GM21515 (cell line): ENCODE measurements at regions not wholly inside any gene's neighbourhood (a gene's known extent, or its start where the extent isn't known, plus 50 kb on each side); places are given as distances from the start of the nearest gene placed in this dataset.
"Not testable (repeated sequence)": the region's sequence is repeated elsewhere in the genome, so short reads cannot be mapped to it uniquely, and the experiment has no call there.

Experiments
- ATAC-seq: cut with Tn5 transposase; IDR thresholded peaks from one replicate; pipeline ENCODE4 v1.9.1; 2021; ENCODE audit not compliant: unreplicated experiment

GRCh38 chr2:208794288-208794975, 387.8 kb downstream of the PTH2R start:
- ATAC-seq: no peak

DNA sequence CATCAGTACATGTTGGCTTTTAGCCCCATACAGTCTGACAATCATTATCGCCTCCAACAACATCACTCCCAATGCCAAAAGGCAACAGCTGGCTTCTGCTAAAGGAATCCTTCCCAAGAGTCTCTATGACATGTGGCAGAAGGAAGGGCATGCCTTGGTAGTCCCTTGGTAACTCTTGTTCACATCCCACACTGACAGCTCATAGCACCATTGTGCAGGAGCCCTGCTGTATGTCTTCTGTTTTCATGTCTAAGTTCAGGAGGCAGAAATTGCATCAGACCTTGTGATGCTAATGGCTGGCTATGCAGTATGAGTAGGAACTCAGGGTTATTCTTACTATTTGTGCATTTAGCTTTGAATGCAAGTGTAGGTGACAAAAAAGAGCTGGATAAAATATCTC, 392.1 kb downstream of the PTH2R start:
- no peak for ATAC-seq

DNA sequence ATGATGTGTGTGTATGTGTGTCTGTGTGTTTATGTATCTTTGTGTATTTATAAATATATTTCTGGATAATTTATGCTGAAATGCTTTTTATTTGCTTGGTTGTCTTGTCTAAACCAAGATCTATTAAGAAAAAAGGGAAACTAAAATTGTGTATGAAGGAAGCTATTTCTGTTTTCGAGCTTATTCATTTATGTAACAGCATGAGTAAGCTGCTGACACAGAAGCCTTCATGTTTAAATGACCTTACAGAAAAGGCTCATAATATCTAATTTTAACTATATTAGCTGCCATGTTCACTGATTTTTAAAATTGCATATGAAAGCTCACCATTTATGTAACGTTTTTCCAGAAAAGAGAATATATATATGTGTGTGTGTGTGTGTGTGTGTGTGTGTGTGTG, 392.8 kb downstream of the PTH2R start:
- no peak for ATAC-seq

GRCh38 chr2:208800887-208801286, 394.3 kb downstream of the PTH2R start:
- ATAC-seq: not testable (repeated sequence)

DNA sequence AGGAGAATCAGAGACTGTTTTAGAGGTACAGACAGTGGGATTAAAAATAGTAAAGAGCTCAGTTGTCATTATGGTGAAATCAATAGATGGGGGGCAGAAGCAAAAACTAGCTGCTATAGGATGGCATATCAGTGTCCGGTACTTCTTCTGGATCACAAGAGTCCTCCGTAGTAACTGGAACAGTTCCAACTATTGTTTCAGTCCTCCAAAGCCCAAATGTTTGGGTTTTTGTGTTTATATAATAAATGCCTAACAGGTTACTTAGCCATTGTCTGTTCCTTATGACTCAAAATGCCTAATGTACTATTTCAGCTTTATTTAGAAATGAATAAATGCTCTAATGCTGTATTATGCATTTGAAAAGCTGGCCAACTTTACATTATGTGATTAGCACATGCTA, 401.2 kb downstream of the PTH2R start:
- ATAC-seq: no peak

DNA sequence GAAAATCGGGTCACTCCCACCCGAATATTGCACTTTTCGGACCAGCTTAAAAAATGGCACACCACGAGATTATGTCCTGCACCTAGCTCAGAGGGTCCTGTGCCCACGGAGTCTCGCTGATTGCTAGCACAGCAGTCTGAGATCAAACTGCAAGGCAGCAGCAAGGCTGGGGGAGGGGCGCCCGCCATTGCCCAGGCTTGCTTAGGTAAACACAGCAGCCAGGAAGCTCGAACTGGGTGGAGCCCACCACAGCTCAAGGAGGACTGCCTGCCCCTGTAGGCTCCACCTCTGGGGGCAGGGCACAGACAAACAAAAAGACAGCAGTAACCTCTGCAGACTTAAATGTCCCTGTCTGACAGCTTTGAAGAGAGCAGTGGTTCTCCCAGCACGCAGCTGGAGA, 405.3 kb downstream of the PTH2R start:
- not testable (repeated sequence) for ATAC-seq

GRCh38 chr2:208819190-208819589, 412.6 kb downstream of the PTH2R start:
- no peak for ATAC-seq

DNA sequence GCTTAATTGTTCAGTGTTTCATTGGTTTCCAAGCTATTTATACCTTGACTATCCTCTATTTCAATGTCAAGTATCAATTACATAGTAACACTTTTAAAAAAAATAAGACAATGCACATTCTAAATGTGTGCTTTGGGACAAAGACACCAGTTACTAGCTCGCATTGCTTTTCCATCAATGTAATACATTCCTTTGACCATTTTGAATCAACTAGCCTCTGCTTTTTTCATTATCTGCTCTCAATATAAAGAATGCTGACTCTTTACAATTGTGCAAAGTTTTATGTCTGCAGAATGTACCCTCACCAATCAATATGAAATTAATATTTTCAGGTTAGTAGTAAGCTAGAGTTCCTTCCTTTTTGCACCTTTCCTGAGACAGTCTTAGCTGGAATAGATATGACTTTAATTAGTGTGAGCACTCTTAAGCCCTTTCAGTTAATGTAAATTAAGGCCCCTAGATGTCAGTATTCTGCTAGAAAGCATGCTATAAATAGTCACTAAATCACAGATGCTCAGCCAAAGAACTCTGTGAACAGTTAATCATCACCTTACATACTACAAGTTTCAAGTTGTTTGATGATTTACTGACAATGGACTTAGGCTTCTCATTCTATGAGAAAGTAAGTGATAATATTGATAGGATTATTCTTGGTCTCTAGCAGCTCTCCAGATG, 413.6 kb downstream of the PTH2R start:
- ATAC-seq: no peak

DNA sequence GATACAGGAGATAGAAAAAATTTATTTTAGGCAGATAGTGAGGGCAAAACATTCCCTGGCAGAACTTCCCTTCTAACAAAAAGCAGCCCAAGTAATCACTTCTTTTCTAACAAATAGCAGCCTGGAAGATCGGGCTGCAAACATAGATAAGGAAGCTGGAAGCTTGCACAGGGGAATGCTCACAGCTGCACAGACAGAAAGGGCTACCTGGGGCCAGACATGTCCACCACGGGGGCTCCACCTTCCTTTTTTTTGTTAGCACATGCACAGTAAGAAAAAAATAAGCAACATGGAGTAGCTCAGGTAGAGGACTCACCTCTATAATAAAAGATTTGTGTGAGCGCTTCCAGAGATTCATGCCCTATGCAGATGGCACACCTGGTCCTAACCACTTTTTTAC, 420.5 kb downstream of the PTH2R start:
- no peak for ATAC-seq

- ATAC-seq: no peak
Observed at GRCh38 chr2:208827549-208828221, 421.1 kb downstream of the PTH2R start.

GRCh38 chr2:208830203-208830602, 423.6 kb downstream of the PTH2R start:
- ATAC-seq: no peak

DNA sequence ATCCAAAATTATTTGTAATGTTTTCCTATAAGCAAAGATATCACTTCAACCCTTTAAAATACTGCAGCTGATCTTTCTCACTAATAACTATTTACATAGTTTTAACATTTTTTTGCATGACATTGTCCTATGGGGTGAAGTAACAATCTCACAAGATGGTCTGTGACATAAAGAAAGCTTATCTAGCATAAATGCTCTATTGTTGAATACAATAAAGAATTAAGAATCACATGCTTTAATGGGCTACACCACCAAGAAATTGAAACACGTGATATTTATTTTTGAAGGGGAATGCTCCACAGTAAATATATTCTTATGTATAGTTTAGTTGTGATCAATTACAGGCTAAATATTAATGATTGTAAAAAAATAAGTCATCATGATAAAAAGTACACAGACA, 441.1 kb downstream of the PTH2R start:
- ATAC-seq: no peak

DNA sequence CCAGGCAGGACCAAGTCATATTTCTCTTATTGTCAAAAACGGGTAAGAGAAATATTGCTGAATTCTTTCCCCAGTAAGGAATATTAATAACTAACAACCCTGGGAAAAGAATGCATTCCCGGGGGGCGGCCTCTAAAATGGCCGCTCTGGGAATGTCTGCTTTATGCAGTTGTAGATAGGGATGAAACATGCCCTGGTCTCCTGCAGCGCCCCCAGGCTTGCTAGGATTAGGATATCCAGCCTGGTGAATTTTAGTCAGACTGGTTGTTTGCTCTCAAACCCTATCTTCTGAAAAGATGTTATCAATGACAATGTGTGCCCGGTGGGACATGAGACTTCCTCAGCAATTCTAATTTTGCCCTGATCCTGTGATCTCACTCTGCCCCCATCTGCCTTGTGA, 448.1 kb downstream of the PTH2R start:
- no peak for ATAC-seq

DNA sequence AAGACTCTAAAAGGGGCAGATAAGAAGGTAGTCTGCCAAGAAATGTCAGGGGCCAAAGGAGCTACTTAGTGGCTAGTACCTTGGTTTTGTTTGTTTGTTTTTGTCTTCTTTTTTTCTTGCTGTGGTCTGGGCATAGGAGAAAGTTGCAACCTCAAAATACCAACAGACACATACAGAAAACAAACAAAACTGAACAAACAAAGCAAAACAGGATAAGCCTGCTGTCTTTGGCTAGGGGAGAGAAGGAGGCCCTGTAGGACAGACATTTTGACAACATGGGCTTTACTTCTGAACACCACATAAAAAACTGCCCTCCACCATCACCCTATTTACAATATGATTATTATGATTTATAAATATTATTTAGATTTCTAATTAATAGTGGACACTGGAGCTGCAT, 460.8 kb downstream of the PTH2R start:
- no peak for ATAC-seq

DNA sequence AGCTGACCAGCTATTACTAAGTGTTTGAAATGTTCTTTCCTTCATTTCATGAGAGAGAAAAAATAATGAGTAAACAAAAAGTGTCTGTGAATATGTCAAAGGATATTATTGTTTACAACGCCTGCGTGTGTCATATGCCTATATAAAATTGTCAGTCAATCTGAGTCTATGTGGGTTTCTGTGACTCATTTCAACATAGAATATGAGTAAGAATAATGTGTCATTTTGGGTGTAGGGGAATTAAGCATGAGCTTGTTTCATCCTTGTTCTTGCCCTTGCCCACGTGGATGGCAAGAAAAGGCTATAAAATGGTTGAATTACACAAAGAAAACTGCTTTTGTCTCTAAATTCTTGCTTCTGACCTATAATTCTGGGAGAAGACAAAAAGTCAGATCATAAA, 466.0 kb downstream of the PTH2R start:
- no peak for ATAC-seq

DNA sequence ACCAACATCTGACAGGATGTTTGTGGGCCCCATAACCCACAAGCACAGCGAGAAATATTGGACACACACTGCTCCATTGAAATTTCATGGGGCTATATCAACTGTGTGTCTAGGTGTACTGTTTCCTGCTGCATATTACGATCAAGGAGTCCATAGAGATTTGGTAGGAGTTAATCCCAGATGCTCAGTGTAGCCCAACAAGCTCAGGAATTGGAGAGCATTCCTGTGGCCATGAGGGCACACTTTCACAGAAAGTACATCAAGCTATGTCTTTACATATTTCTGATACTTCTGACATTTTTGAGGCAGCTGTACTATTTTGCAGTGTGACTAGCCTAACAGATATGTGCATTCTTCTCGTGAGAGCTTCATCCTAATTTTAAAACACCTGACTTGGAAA, 473.1 kb downstream of the PTH2R start:
- no peak for ATAC-seq

- ATAC-seq: no peak
Observed at GRCh38 chr2:208880171-208880570, 473.6 kb downstream of the PTH2R start.

GRCh38 chr2:208890486-208890885, 483.9 kb downstream of the PTH2R start:
- ATAC-seq: no peak

DNA sequence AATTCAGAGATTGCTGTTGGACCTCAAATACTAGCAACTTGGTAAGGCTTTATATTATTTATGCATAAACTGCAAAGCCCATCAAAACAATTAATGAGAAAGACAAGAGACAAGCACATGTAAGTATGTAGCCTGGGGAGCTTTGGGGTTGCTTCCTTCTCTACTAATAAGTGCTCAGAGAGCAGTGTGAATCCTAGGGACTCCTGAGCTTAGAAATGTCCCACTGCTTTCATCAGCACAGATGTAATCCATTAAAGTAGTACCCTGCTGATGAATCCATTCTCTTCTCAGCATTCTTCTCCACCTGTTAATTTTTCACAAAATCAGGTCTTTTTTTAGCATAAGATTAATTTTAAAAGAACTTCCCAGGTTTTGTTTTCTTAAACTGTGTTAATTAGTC, 485.6 kb downstream of the PTH2R start:
- no peak for ATAC-seq

GRCh38 chr2:208906330-208906729, 499.7 kb downstream of the PTH2R start:
- ATAC-seq: no peak

DNA sequence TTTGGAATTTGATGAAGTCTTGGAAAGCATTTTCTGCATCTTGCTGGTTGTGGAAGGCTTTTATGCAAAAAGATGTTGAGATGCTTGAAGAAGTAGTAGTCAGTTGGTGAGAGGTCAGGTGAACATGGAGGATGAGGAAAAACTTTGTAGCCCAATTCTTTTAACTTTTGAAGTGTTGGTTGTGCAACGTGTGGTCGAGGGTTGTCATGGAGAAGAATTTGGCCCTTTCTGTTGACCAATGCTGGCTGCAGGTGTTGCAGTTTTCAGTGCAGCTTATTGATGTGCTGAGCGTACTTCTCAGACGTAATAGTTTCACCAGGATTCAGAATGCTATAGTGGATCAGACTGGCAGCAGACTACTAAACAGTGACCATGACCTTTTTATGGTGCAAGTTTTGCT, 508.4 kb upstream of the MAP2 start:
- ATAC-seq: no peak

- ATAC-seq: no peak
Observed at GRCh38 chr2:208916881-208917280, 507.0 kb upstream of the MAP2 start.
